ENCODE measurements at regions not wholly inside any gene's neighbourhood (a gene's known extent, or its start where the extent isn't known, plus 50 kb on each side); places are given as distances from the start of the nearest gene placed in this dataset.

- no peak for DNase-seq
Measured at GRCh38 chr3:101172516-101172915, 147.9 kb downstream of the IMPG2 start.

DNA sequence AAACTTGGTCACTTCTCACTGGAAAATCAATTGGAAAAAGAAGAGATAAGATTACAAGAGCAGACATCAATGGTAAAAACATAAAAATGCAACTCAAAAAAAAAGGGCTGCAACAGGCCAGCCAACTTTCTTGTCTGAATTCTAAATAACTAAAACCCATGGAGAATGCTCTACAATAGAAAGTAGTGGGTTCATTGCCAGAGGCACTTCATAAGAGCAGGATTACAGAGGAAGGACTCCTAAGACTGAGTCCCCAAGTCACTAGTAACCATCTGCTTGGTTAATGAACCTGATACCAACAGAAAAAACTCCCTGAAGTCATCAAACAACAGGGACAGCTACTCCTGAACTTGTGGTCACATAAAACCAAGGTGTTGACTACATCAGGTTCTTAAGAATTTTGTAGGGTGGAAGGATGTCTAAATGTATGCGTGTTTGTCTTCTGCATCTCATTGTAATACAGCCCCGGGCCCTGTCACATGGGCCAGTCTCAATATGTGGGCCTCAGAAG, 148.6 kb downstream of the IMPG2 start:
- DNase-seq, result no peak

GRCh38 chr3:101170806-101171558, 149.4 kb downstream of the IMPG2 start:
- no peak for DNase-seq

DNA sequence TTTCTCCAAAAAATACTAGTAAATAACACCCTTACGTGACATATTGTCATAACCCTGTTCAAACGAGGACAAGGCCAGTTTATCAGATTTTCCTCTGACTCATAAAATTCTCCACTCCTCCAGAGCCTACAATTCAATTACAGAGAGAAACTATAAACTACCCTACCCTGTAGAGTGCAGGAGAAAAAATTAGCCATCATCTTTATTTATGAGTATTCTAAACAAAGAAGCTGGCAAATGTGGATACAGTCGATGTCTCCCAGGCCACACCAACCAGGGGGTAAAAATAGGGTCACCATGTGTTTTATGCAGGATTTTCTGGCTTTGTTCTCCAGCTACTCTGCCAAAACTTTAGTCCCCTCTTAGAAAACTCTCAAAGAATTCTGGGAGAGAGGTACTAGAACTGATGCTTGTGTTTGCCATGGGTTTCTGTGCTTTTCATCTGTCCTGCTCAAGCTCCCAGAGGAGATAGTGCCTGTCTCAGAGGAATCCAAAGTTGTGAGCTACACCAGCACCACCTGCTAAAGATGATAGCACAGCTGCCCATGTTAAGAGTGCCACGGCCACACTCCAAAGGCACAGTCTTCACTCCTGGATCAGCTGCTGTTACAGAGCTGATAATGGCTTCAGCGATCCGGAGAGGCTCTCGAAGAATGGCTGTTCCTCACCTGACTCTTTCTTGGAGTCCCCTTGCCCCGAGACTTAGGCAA, 150.2 kb downstream of the IMPG2 start:
- DNase-seq, result no peak

GRCh38 chr3:101169516-101169915, 150.9 kb downstream of the IMPG2 start:
- no peak for DNase-seq

- DNase-seq, result no peak
Measured at GRCh38 chr3:101167376-101167775, 153.0 kb downstream of the IMPG2 start.

DNA sequence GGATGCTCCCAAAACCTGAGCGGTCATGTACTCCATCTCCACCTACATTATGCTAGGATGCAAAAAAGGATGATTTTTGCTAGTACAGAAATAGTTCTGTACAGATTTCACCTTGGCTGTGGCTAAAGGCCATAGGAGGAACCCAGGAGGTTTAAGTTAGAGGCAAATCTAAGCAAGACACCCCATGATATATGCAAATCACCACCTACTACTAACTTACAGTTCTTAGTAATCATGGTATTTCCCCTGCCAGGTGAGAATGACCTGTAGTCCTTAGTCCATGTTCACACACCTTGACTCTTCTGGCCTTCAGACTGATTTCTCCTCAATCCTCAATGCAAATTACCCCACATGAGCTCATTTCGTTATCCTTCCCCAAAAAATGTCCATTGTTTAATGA, 154.2 kb downstream of the IMPG2 start:
- DNase-seq, result no peak

- DNase-seq, result no peak
Measured at GRCh38 chr3:101163554-101163953, 156.8 kb downstream of the IMPG2 start.

GRCh38 chr3:101159478-101159877, 160.9 kb downstream of the IMPG2 start:
- DNase-seq, result no peak

DNA sequence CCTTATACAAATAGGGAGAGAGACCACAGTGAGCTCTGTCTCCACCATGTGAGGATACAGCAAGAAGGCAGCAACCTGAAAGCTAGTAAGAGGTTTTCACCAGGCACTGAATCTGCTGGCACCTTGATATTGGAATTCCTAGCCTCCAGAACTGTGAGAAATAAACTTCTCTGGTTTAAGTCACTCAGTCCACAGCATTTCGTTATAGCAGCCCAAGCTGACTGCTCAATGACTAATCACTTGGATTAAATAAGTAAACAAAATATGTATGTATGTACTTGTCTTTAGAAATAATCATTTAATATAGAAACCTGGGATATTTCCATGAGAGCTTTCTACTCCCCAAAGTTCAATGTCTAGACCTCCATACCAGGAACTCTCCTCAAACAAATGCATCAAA, 162.0 kb downstream of the IMPG2 start:
- DNase-seq, result no peak

GRCh38 chr3:101156787-101157345, 163.5 kb downstream of the IMPG2 start:
- no peak for DNase-seq

- no peak for DNase-seq
Measured at GRCh38 chr3:101155825-101156224, 162.6 kb upstream of the ABI3BP start.

- no peak for DNase-seq
Measured at GRCh38 chr3:101154401-101154800, 161.2 kb upstream of the ABI3BP start.

DNA sequence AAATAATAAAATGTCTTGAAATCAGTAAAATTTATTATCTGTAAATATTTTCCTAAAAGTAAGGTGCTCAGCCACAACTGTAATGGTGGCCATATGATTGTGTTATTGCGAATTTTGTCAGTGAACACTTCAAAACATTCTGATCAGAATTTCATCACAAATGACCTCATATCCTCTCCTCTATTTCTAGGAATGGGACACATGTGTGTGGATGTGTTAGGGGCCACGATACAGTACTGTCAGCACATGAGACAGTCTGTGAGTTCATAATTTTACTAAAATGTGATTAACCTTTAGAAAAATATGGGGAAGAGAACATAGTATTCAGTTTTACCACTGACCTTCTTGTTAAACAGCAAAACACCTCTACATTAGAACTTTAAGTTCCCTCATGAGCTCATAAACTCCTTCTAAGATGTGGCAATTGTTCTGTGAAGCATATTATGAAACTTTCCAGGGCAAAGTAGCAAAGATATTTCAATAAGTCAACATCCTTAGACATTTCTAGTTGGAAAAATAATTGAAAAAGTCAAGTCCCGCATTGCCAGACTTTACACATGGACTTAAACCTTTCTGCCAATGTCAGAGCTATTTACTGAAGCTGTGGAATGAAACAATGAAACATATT, 158.2 kb upstream of the ABI3BP start:
- no peak for DNase-seq

- DNase-seq, result no peak
Measured at GRCh38 chr3:101150504-101150903, 157.3 kb upstream of the ABI3BP start.

DNA sequence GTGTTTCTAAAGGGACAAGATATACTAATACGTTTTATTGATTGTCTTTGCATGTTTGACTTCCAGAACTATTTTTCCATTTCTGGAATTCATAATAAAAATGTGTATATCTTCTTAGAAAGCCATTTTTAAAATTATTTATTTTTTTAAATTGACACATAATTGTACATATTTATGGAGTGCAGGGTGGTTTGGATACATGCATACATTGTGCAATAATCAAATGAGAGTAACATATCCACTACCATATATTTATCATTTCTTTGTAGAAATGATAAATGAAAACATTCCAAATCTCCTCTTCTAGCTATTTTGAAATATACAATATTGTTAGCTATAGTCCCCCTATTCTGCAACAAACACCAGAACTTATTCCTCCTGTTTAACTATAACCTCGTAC, 156.5 kb upstream of the ABI3BP start:
- DNase-seq, result no peak

- no peak for DNase-seq
Measured at GRCh38 chr3:101149251-101149650, 156.0 kb upstream of the ABI3BP start.

DNA sequence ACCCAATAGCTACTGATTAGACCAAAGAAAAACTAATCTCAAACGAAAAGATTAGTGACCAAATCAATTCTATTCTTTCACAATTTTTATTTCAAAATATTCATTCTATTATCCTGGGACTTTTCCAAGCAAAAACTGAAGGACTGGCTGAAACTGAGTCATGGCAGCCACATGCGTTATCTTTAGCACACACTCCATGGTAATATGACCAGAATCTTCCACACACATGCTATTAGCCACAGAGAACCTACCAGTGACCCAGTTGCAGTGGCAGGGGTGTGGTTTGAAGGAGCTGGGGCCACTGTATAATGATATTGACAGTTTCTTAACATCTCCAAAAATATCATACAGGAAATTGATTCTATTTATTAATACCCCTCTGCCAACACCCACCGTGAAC, 154.8 kb upstream of the ABI3BP start:
- peak; percentile 3 for DNase-seq

DNA sequence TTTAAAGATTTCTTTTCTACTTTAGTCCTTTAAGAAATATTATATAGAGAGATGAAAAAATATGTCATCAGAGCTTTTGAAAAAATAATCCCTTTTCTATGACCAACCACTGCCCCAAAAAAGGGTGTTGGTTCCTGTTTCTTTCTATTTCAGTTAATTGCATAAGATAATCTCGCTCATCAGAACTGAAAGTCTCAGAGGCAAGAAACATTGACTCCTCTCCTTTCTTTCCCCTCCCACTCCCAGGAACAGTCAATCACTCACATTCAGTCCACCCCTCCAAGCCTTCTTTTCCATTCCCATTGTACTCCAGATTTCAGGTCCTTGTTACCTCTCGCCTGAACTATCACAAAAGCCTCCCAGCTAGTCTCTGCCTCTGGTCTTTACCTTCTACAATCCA, 153.7 kb upstream of the ABI3BP start:
- DNase-seq, result peak; percentile 83

GRCh38 chr3:101144105-101144504, 150.9 kb upstream of the ABI3BP start:
- no peak for DNase-seq

DNA sequence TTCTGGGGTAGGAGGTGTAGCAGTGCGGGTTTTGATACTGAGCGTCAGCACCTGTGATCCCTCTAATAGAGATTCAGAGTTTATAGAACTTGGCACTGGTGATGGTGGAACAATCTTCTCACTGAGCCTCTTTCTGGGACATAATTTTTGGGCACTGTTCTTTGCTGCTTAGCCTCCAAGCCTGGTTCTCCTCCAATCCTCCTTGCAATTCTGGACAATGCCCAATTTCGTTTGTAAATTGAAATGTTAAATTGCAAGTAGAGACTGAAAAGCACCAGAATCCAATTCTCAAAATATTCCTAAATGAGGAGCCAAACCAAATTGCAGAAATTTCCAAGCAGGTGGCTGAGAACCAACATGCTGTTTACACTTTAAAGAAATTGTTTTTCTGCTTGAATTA, 149.8 kb upstream of the ABI3BP start:
- no peak for DNase-seq

GRCh38 chr3:101142160-101142559, 148.9 kb upstream of the ABI3BP start:
- DNase-seq, result no peak

GRCh38 chr3:101141135-101141534, 147.9 kb upstream of the ABI3BP start:
- DNase-seq, result no peak

- DNase-seq, result no peak
Measured at GRCh38 chr3:101138817-101139216, 145.6 kb upstream of the ABI3BP start.
